ENCODE measurements at regions not wholly inside any gene's neighbourhood (a gene's known extent, or its start where the extent isn't known, plus 50 kb on each side); places are given as distances from the start of the nearest gene placed in this dataset.

DNA sequence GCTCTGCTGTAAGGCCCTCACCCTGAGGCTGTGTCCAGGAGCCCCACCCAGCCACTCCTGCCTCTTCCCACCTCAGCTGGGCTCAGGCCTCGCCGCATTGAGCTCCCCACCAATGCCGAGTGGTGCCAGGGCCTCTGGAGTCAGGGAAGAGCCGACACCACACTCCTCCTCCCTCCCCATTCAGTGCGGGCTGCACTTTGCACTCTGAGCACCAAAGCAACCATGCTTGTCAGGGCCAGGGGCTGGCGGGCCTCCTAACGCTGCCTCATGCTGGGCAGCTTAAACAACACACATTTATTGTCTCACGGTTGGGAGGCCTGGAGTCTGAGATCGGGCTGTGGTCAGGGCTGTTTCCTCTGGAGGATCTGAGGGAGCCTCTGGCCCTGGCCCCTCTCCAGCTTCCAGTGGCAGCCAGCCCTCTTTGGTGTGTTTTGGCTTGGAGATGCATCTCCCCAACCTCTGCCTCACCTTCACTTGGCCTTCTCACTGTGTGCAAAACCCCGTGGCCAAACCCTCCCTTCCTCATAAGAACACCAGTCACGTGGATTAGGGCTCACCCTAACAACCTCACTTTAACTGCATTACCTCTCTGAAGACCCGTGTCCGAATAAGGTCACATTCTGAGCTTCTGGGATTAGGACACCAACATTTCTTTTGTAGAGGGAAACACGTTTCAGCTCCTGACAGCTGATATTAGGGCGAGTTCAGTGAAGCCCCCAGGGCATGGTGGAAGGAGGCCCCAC lies 157.8 kb downstream of the MED10 start:
- FAIRE-seq (no peak), DNase-seq (ENCODE audit: low read depth in 1 of 2, low spot score in 2 of 2) (no peak)
- H3K9me3 ChIP-seq (ENCODE audit: insufficient read depth in 2 of 2, low read depth in 1 of 2, low read length in 1 of 2) = 0 out of 4 replicates have a peak, but pooled peaks cover 2 to 3% of the 10 kb centered on the region in 2 experiments
- H2BK12ac ChIP-seq (ENCODE audit: low read depth, low read length) = no peak overlapping the region
- no peak overlapping the region for H3K27ac ChIP-seq (ENCODE audit: low read depth, low read length)
- H3K27me3 ChIP-seq (replicated peaks in 1 of 4; ENCODE audit: control insufficient read depth in 3 of 4, extremely low read depth in 1 of 4, insufficient read depth in 3 of 4, low read length in 3 of 4) = no peaks in the 10 kb centered on the region
- no peaks in the 10 kb centered on the region for H3K23me2 ChIP-seq (ENCODE audit: low read depth, low read length)
- no peak overlapping the region for H4K91ac ChIP-seq (replicated peaks; ENCODE audit: insufficient read length, low read length)
- no peak overlapping the region for H2AK5ac ChIP-seq (ENCODE audit: low read depth, low read length)
- WGBS, 2 experiments (ENCODE audit: extremely low coverage in 1 of 2, insufficient coverage in 1 of 2, insufficient read length in 1 of 2, insufficient replicate concordance in 2 of 2, low coverage in 1 of 2, low lambda C conversion rate in 2 of 2, missing lambda C conversion rate in 1 of 2) = 84% methylated on average over 14 of the region's 15 CpGs; no CpG with 5 or more reads in 1 of the 2 experiments
- ChIA-PET POLR2A (ENCODE audit: partially characterized antibody) (no interaction called here), CTCF (ENCODE audit: partially characterized antibody) (no interaction called here)
- no peak overlapping the region for H3K14ac ChIP-seq (ENCODE audit: insufficient read length)
- H3K9ac ChIP-seq (replicated peaks in 1 of 4; ENCODE audit: extremely low read depth in 1 of 4, low read depth in 3 of 4, low read length in 3 of 4) = no peak overlapping the region
- no peak overlapping the region for H3K23ac ChIP-seq (ENCODE audit: insufficient read length)
- 0 out of 2 replicates have a peak overlapping the region, but pooled peaks have one; percentile 61 for H2BK15ac ChIP-seq (ENCODE audit: low read length)
- H3K79me1 ChIP-seq (ENCODE audit: low read depth, low read length) = no peaks in the 10 kb centered on the region
- no peaks in the 10 kb centered on the region for H3K79me2 ChIP-seq (ENCODE audit: control insufficient read depth in 1 of 2, insufficient read depth in 2 of 2, low read length in 2 of 2)
- no peak overlapping the region for H2AFZ ChIP-seq (ENCODE audit: low read length)
- H3K4me2 ChIP-seq (ENCODE audit: insufficient read depth in 1 of 2, low read depth in 2 of 2, low read length in 2 of 2) = no peak overlapping the region
- no peak overlapping the region for H4K5ac ChIP-seq (ENCODE audit: insufficient read length, low read depth, low read length)
- H3K4me1 ChIP-seq (replicated peaks in 1 of 4; ENCODE audit: control insufficient read depth in 3 of 4, insufficient read depth in 4 of 4, low read length in 3 of 4) = peaks cover 0 to 2% (median 0%) of the 10 kb centered on the region in 4 experiments; a peak in 1 of 7 replicates
- no peak overlapping the region for H2BK120ac ChIP-seq (replicated peaks; ENCODE audit: low read depth, low read length)
- H2BK20ac ChIP-seq (ENCODE audit: low read length) = no peak overlapping the region
- no peak overlapping the region for H4K8ac ChIP-seq (ENCODE audit: extremely low read depth, insufficient read depth, low read length)
- H3K4ac ChIP-seq (replicated peaks; ENCODE audit: insufficient read length, low read depth, low read length) = no peak overlapping the region
- no peak overlapping the region for H2BK5ac ChIP-seq (ENCODE audit: low read depth, low read length)
- no peak overlapping the region for H3K18ac ChIP-seq (ENCODE audit: extremely low read depth, low read length)
- no peaks in the 10 kb centered on the region for H4K20me1 ChIP-seq (replicated peaks in 1 of 2; ENCODE audit: control insufficient read depth in 1 of 2, insufficient read depth in 2 of 2, low read length in 2 of 2)
- no peak overlapping the region for H3K4me3 ChIP-seq (ENCODE audit: extremely low read depth in 1 of 4, insufficient read depth in 2 of 4, low read depth in 3 of 4, low read length in 4 of 4)
- H3K56ac ChIP-seq (replicated peaks; ENCODE audit: insufficient read length, low read depth, low read length) = no peak overlapping the region
- no peaks in the 10 kb centered on the region for H3K36me3 ChIP-seq (ENCODE audit: control insufficient read depth in 2 of 4, insufficient read depth in 4 of 4, low read length in 3 of 4)
- TF ChIP-seq NRF1 (IDR thresholded peaks at IDR 0.05; ENCODE audit: low read depth, low read length) (no peak), TCF12 (IDR thresholded peaks at IDR 0.05; ENCODE audit: low read depth, low read length) (no peak), RNF2 (IDR thresholded peaks at IDR 0.05; ENCODE audit: borderline replicate concordance, low read depth, low read length, missing control alignments, poor library complexity, severe bottlenecking) (no peak), KDM4A (IDR thresholded peaks at IDR 0.05; ENCODE audit: low read depth, low read length, severe bottlenecking) (no peak), FOSL1 (IDR thresholded peaks at IDR 0.05; ENCODE audit: insufficient read depth, low read depth, low read length) (no peak), SIN3A (conservative IDR thresholded peaks at IDR 0.05 in 1 of 2, IDR thresholded peaks at IDR 0.05 in 1 of 2; ENCODE audit: low read depth in 1 of 2, low read length in 2 of 2) (no peak), BRCA1 (IDR thresholded peaks at IDR 0.05; ENCODE audit: low read depth, low read length) (no peak), CBX5 (IDR thresholded peaks at IDR 0.05; ENCODE audit: low read depth, low read length) (no peak), SIX5 (IDR thresholded peaks at IDR 0.05; ENCODE audit: low read depth, low read length) (no peak), NANOG (IDR thresholded peaks at IDR 0.05; ENCODE audit: insufficient read depth, low read depth, low read length, poor library complexity, severe bottlenecking) (no peak)
- TF ChIP-seq, protein P1, sequence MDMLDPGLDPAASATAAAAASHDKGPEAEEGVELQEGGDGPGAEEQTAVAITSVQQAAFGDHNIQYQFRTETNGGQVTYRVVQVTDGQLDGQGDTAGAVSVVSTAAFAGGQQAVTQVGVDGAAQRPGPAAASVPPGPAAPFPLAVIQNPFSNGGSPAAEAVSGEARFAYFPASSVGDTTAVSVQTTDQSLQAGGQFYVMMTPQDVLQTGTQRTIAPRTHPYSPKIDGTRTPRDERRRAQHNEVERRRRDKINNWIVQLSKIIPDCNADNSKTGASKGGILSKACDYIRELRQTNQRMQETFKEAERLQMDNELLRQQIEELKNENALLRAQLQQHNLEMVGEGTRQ (IDR thresholded peaks at IDR 0.05; ENCODE audit: low read length) = no peak

All from H1 (cell line).